ENCODE measurements at regions not wholly inside any gene's neighbourhood (a gene's known extent, or its start where the extent isn't known, plus 50 kb on each side); places are given as distances from the start of the nearest gene placed in this dataset.

DNA sequence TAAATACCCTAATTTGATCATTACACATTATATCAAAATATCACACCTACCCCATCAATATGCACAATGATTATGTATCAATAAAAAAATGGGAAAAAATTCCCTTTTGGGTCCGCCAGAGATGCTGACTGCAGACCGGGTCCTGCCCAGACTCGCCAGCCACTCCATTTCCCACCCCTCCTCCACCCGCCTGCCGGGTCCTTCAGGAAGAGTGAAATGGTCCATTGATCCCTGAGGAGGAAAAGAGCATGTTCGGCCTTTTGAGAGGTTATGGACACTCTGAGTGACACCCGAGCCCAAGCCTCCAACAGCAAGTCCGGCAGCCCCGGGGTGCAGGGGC, 123.9 kb upstream of the ZFHX3 start:
- DNase-seq, result no peak

DNA sequence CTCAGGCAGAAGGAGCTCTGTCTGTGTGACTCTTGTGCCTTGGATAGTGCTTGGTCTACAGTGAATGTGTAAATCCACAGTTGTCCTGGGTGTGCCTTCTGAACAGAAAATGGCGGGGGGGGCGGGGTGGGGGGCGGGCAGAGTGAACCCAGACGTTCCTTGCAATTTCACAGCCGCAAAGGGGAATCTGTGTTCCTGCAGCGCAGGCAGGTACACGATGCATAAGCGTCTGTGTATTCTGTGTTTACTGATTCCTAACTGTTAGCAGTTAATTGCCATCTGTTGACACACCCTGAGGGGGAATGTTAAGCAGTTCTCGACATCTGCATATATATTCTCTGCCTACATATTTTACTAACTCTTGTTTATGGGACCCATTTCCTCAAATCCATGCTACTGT, 123.5 kb upstream of the ZFHX3 start:
- DNase-seq, result no peak

GRCh38 chr16:73170612-73171038, 122.7 kb upstream of the ZFHX3 start:
- no peak for DNase-seq

GRCh38 chr16:73166947-73167550, 119.1 kb upstream of the ZFHX3 start:
- DNase-seq, result no peak

GRCh38 chr16:73166441-73166851, 118.5 kb upstream of the ZFHX3 start:
- no peak for DNase-seq

GRCh38 chr16:73163238-73163815, 115.4 kb upstream of the ZFHX3 start:
- no peak for DNase-seq

- DNase-seq, result no peak
Measured at GRCh38 chr16:73161977-73162376, 114.0 kb upstream of the ZFHX3 start.

DNA sequence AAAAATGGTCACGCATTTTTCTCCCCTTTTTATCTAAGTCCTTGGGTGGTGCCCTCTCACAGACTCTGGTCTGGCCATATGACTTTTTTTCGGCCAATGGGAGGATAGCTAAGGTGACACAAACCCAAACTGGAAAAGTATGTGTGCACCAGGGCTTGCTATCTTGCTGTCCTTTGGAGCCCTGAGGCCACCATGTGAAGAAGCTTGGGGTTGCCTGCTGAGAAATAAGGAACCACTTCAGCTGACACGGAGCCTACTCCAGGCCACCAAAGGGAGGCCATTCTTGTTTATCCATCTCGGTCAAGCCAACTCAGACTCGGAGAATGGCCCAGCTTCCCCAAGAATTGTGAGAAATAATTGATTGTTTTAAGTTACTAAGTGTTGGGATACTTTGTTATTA, 111.4 kb upstream of the ZFHX3 start:
- DNase-seq, result no peak

DNA sequence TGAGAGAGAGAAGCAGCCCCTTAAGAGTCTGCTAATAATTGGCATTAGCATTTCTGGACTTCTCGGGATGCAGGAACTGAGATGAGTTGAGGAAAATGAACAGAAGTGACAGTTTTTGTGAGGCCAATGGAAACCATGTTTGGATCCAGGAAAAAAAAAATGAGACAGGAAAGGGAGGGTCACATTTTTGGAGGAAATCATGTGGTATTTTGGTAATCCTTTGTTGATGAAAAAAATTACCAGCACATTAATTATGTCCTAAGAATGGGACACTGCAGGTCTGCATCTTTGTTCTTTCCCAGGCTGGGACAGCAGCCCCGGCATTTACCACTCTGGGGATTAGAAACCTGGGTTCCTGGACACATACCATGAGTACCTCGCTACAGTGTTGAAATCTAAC, 109.9 kb upstream of the ZFHX3 start:
- DNase-seq, result no peak

GRCh38 chr16:73154063-73154870, 106.3 kb upstream of the ZFHX3 start:
- no peak for DNase-seq

DNA sequence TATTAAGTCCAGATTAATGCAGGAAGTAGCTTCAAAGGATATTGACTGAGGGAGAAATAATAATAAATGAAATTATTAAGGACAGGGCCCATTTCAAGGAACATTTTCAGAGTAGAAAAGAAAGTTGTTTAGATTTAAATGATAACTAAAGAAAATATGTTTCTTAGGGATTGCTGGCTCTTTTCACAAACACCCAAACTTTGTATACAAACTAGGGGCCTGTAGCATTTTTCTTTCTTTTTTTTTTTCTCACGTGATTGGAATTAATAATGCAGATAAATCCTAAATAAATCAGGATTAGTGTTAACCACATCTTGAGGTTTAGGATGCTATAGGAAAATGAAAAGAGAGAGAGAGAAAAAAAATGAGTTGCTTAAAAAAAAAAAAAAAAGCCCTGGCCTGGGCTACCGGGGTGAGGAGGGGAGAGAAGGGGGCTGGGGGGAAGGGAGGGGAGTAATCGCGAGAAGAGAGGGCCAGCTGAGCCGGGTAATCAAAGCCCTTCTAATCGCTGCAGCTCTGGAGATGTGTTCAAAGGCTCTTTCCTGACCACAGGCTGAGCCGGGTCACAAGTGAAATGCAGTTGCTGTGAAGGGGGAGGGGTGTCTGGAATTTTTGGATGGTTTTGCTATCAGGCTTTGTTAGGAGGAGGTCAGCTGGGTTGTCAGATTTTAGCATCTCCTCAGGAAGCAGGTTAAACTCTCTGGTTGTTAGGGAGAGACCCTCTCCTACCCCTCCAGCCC, 104.6 kb upstream of the ZFHX3 start:
- no peak for DNase-seq

DNA sequence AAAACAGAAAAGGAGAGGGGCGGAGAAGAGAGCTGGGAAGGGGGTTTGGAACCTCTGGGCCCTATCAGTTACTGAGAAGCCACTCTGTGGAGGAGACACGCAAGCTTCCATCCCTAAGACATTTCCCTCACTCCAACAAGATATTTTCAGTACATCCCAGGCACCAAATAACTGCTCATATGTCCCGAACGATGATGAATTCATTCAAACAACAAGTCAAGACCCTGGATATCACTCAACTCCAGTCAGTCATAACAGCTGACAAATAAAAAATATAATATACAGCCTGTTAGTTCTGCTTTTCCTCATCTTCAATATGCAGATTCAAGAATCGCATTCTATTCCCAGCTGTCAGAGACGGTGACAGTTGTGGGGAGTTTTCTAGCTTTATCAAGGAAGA, 104.0 kb upstream of the ZFHX3 start:
- no peak for DNase-seq

- DNase-seq, result no peak
Measured at GRCh38 chr16:73151225-73151624, 103.3 kb upstream of the ZFHX3 start.

GRCh38 chr16:73150786-73151185, 102.9 kb upstream of the ZFHX3 start:
- DNase-seq, result no peak

GRCh38 chr16:73149334-73149733, 101.4 kb upstream of the ZFHX3 start:
- DNase-seq, result no peak

- DNase-seq, result no peak
Measured at GRCh38 chr16:73147958-73148357, 100.0 kb upstream of the ZFHX3 start.

- no peak for DNase-seq
Measured at GRCh38 chr16:73145166-73145880, 97.4 kb upstream of the ZFHX3 start.

- DNase-seq, result no peak
Measured at GRCh38 chr16:73143576-73144422, 95.9 kb upstream of the ZFHX3 start.

DNA sequence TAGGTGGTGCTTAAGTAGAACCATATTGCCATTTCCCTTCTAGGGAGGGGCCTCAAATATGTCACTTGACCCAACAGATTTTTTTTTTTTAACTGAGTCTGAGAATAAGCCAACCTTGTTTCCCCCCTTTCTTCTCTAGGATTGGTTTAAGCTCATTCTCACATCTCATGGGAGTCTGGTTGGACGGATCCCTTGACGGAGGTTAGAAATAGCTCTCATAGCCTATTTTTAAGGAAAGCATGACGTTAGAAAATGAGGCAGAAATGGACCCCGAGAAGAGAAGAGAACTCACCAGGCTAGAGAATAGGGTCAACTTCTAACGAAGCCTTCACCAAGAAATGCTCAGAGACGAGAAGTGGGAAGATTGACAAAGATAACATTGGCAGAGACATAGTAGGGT, 95.1 kb upstream of the ZFHX3 start:
- DNase-seq, result no peak

DNA sequence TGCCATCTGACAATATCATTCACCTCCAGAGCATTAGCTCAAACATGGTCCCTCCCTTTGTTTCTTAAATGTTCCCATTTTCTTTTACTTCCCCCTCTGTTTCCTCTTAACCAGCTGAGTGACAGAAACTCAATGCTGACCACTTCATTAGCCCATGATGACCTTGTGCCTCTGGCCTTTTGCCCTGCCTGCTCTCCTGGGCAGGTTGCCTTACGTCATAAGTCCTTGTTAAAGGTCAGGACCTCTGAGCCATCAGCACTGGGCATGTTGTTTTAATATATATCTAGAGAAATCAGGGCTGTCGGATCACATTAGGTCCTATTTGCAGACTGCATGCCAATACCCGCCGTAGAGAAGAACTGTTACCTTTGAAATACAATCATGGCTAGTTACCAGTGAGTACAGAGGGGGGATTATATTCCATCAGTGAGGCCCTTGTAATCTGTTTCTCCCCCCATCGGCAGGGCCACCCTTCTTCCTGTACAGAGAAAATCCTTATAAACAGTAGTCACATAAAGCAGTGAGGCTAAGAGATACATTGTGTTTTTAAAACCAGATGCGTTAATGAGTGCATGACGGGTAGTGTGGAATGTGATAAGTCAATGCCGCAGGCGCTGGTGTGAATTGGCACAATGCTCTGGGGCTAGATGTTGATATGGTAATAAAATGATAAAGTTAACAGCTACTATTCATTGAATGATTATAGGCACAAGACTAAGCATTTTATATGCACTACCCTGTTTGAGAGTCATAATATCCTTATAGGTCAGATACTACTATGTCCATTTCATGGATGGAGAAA, 94.3 kb upstream of the ZFHX3 start:
- no peak for DNase-seq

- DNase-seq, result no peak
Measured at GRCh38 chr16:73140929-73141328, 93.0 kb upstream of the ZFHX3 start.

Data from activated CD8-positive, alpha-beta memory T cell treated with anti-CD3 and anti-CD28 coated beads, Interleukin-2, amount 50 U/mL, for 48 hours (primary cell).